ENCODE measurements at regions not wholly inside any gene's neighbourhood (a gene's known extent, or its start where the extent isn't known, plus 50 kb on each side); places are given as distances from the start of the nearest gene placed in this dataset.

- TF ChIP-seq CTCF (conservative IDR thresholded peaks at IDR 0.05; ENCODE audit: low read depth in 2 of 2), result no peak
- TF ChIP-seq EZH2phosphoT487 (IDR thresholded peaks at IDR 0.05; ENCODE audit: unreplicated experiment), result no peak
- no peak for TF ChIP-seq JUNB (IDR thresholded peaks at IDR 0.05; ENCODE audit: unreplicated experiment)
These were observed 228.3 kb upstream of the TARS1 start (continued) for GRCh38 chr5:33212439-33212838.

GRCh38 chr5:33212900-33213299, 227.9 kb upstream of the TARS1 start:
- TF ChIP-seq POLR2AphosphoS5 (IDR thresholded peaks at IDR 0.05; ENCODE audit: low read depth) (no peak), ETS1 (IDR thresholded peaks at IDR 0.05) (no peak), JUNB (IDR thresholded peaks at IDR 0.05; ENCODE audit: unreplicated experiment) (no peak), CREB1 (CRISPR knock-in tag; IDR thresholded peaks at IDR 0.05; ENCODE audit: low read depth) (no peak), REST (IDR thresholded peaks at IDR 0.05; ENCODE audit: unreplicated experiment) (no peak), ZNF331 (CRISPR knock-in tag; IDR thresholded peaks at IDR 0.05; ENCODE audit: low read depth) (no peak)
- H3K27me3 Mint-ChIP-seq (ENCODE audit: insufficient read depth, low read depth, poor library complexity), result peaks cover 1% of the 10 kb centered on the region

More at GRCh38 chr5:33212900-33213299, 227.9 kb upstream of the TARS1 start:
- Histone ChIP-seq H2AFZ (peak overlapping the region; percentile 32; the same call in 1 of the 2 replicates), H3K27me3 (ENCODE audit: insufficient read depth) (no peaks in the 10 kb centered on the region), H4K20me1 (replicated peaks; ENCODE audit: insufficient read depth) (no peaks in the 10 kb centered on the region), H3K4me3 (no peak overlapping the region), H3K79me2 (replicated peaks; ENCODE audit: insufficient read depth) (no peaks in the 10 kb centered on the region), H3K4me2 (no peak overlapping the region), H3K4me1 (ENCODE audit: insufficient read depth) (no peaks in the 10 kb centered on the region), H3K9me2 (ENCODE audit: insufficient read depth) (peaks cover 4% of the 10 kb centered on the region; the same call in 1 of the 2 replicates), H3K36me3 (ENCODE audit: insufficient read depth) (no peaks in the 10 kb centered on the region), H3F3A (replicated peaks; ENCODE audit: low read depth) (no peaks in the 10 kb centered on the region), H3K27ac (ENCODE audit: low read depth) (no peak overlapping the region)
- H3K9me3 Mint-ChIP-seq, result peaks cover 3% of the 10 kb centered on the region; the same call in 1 of the 3 replicates
- H3K4me3 Mint-ChIP-seq, result no peak overlapping the region
- H3K4me1 Mint-ChIP-seq, result no peaks in the 10 kb centered on the region
- H3K36me3 Mint-ChIP-seq (ENCODE audit: low read depth), result no peaks in the 10 kb centered on the region
- ATAC-seq (no peak), DNase-seq (ENCODE audit: low spot score) (no peak)
- no peak overlapping the region for H3K27ac Mint-ChIP-seq

Measured in GM23338 (cell line).